ENCODE measurements at regions not wholly inside any gene's neighbourhood (a gene's known extent, or its start where the extent isn't known, plus 50 kb on each side); places are given as distances from the start of the nearest gene placed in this dataset.

DNA sequence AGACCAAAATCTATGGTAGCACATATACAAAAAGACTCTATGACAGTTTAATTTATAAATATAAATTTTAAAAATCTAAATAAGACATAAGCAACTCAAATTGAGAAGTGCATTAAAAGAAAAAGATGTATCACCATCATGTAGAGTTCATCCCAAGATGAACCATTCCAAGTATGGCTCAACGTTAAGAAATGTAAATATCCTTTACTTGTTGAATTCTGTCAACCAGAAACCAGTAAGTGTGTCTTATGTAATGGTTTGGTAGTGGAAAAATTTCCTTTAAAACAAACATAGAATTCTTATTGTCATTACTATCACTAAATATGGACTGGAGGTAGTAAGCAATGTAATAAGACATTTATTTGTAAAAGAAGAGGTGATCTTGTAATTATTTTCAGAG, 87.3 kb downstream of the YIPF5 start:
- no peak overlapping the region for H3K9ac ChIP-seq (ENCODE audit: low read length)
- H3K4me3 ChIP-seq (ENCODE audit: low read length) = no peak overlapping the region
- no peak overlapping the region for H3K27ac ChIP-seq (ENCODE audit: low read length)
- no peaks in the 10 kb centered on the region for H4K20me1 ChIP-seq (ENCODE audit: insufficient read depth, low read length)
- no peaks in the 10 kb centered on the region for H3K9me3 ChIP-seq (ENCODE audit: insufficient read depth, low read length)
- H3K27me3 ChIP-seq (ENCODE audit: low read depth, low read length) = no peaks in the 10 kb centered on the region
- H3K36me3 ChIP-seq (replicated peaks; ENCODE audit: low read depth, low read length) = no peaks in the 10 kb centered on the region
- TF ChIP-seq, protein P1, sequence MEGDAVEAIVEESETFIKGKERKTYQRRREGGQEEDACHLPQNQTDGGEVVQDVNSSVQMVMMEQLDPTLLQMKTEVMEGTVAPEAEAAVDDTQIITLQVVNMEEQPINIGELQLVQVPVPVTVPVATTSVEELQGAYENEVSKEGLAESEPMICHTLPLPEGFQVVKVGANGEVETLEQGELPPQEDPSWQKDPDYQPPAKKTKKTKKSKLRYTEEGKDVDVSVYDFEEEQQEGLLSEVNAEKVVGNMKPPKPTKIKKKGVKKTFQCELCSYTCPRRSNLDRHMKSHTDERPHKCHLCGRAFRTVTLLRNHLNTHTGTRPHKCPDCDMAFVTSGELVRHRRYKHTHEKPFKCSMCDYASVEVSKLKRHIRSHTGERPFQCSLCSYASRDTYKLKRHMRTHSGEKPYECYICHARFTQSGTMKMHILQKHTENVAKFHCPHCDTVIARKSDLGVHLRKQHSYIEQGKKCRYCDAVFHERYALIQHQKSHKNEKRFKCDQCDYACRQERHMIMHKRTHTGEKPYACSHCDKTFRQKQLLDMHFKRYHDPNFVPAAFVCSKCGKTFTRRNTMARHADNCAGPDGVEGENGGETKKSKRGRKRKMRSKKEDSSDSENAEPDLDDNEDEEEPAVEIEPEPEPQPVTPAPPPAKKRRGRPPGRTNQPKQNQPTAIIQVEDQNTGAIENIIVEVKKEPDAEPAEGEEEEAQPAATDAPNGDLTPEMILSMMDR (IDR thresholded peaks at IDR 0.05; ENCODE audit: low read depth, low read length) = no peak
- no peak for TF ChIP-seq EZH2phosphoT487 (IDR thresholded peaks at IDR 0.05; ENCODE audit: low read depth)
- H3K4me1 ChIP-seq (ENCODE audit: low read length) = no peaks in the 10 kb centered on the region
- H3K79me2 ChIP-seq (ENCODE audit: low read length) = no peaks in the 10 kb centered on the region
- H3K4me2 ChIP-seq (ENCODE audit: low read length) = no peak overlapping the region
- H2AFZ ChIP-seq (ENCODE audit: low read depth, low read length) = no peak overlapping the region

DNA sequence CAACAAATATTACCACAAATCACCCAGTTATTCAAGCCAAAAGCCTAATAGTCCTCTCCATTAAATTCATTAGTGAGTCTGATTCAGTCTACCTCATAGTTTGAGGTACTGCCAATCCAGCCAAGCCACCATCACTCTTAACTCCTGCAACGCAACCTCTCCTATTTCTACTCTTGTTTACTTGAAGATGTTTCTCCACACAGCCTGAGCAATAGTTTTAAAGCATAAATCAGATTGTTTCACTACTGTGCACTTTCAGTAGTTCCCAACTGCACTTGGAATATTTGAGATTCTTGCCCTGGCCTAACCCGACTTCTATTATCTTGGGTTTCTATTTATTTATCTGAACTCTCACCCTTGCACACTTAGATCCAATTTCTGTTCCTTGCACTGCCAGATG, 85.5 kb downstream of the YIPF5 start:
- H3K4me2 ChIP-seq (ENCODE audit: low read length) = no peak overlapping the region
- H3K79me2 ChIP-seq (ENCODE audit: low read length) = no peaks in the 10 kb centered on the region
- no peaks in the 10 kb centered on the region for H3K4me1 ChIP-seq (ENCODE audit: low read length)
- no peak overlapping the region for H3K27ac ChIP-seq (ENCODE audit: low read length)
- H3K9me3 ChIP-seq (ENCODE audit: insufficient read depth, low read length) = no peaks in the 10 kb centered on the region
- H3K27me3 ChIP-seq (ENCODE audit: low read depth, low read length) = no peaks in the 10 kb centered on the region
- H4K20me1 ChIP-seq (ENCODE audit: insufficient read depth, low read length) = no peaks in the 10 kb centered on the region
- TF ChIP-seq, protein P1 (IDR thresholded peaks at IDR 0.05; ENCODE audit: low read depth, low read length) = no peak
- no peak for TF ChIP-seq EZH2phosphoT487 (IDR thresholded peaks at IDR 0.05; ENCODE audit: low read depth)
- no peak overlapping the region for H3K4me3 ChIP-seq (ENCODE audit: low read length)
- no peak overlapping the region for H2AFZ ChIP-seq (ENCODE audit: low read depth, low read length)
- no peaks in the 10 kb centered on the region for H3K36me3 ChIP-seq (replicated peaks; ENCODE audit: low read depth, low read length)
- no peak overlapping the region for H3K9ac ChIP-seq (ENCODE audit: low read length)

DNA sequence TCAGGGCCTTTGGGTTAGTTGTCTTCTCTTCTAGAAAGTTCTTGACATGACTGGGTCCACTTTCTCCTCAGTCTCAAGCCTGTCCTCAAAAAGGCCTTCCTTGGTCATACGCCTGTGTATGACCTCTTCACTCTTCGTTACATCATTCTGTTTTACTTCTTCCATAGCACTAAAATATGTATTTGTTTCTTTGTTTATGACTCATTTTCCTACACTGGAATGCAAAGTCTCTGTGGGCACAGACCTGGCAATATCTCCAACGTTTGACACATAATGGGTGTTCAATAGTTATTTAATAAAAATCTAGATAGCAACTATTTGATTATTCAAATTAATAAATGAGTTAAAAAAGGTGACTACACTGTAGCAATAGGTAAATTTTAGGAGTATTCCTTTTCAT, 85.1 kb downstream of the YIPF5 start:
- Histone ChIP-seq H4K20me1 (ENCODE audit: insufficient read depth, low read length) (no peaks in the 10 kb centered on the region), H3K36me3 (replicated peaks; ENCODE audit: low read depth, low read length) (no peaks in the 10 kb centered on the region), H3K4me3 (ENCODE audit: low read length) (no peak overlapping the region), H3K4me1 (ENCODE audit: low read length) (no peaks in the 10 kb centered on the region), H3K9ac (ENCODE audit: low read length) (no peak overlapping the region), H3K27ac (ENCODE audit: low read length) (no peak overlapping the region), H3K27me3 (ENCODE audit: low read depth, low read length) (no peaks in the 10 kb centered on the region), H3K9me3 (ENCODE audit: insufficient read depth, low read length) (no peaks in the 10 kb centered on the region), H3K79me2 (ENCODE audit: low read length) (no peaks in the 10 kb centered on the region), H3K4me2 (ENCODE audit: low read length) (no peak overlapping the region), H2AFZ (ENCODE audit: low read depth, low read length) (no peak overlapping the region)
- TF ChIP-seq, protein P1 (IDR thresholded peaks at IDR 0.05; ENCODE audit: low read depth, low read length) = no peak
- TF ChIP-seq EZH2phosphoT487 (IDR thresholded peaks at IDR 0.05; ENCODE audit: low read depth) = no peak

DNA sequence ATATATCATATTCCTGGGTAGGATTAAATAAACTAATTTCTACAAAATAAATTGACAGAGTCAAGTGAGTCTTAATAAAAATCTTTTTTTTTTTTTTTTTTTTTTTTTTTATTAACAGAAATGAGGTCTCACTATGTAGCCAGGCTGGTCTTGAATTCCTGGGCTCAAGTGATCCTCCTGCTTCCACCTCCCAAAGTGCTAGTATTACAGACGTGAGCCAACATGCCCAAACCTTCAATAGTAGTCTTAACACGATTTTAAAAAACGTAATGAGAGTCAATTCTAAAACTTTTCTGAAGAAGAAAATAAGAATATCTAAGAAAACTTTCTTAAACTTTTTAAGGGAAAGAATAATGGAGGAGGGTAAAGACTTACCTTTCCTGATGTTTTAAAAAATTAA, 84.2 kb downstream of the YIPF5 start:
- Histone ChIP-seq H3K27me3 (ENCODE audit: low read depth, low read length) (no peaks in the 10 kb centered on the region), H3K36me3 (replicated peaks; ENCODE audit: low read depth, low read length) (no peaks in the 10 kb centered on the region), H3K4me2 (ENCODE audit: low read length) (no peak overlapping the region), H3K27ac (ENCODE audit: low read length) (no peak overlapping the region), H4K20me1 (ENCODE audit: insufficient read depth, low read length) (no peaks in the 10 kb centered on the region), H3K9me3 (ENCODE audit: insufficient read depth, low read length) (no peaks in the 10 kb centered on the region), H3K4me1 (ENCODE audit: low read length) (no peaks in the 10 kb centered on the region), H3K79me2 (ENCODE audit: low read length) (no peaks in the 10 kb centered on the region), H3K4me3 (ENCODE audit: low read length) (no peak overlapping the region), H3K9ac (ENCODE audit: low read length) (no peak overlapping the region), H2AFZ (ENCODE audit: low read depth, low read length) (no peak overlapping the region)
- no peak for TF ChIP-seq EZH2phosphoT487 (IDR thresholded peaks at IDR 0.05; ENCODE audit: low read depth)
- TF ChIP-seq, protein P1 (IDR thresholded peaks at IDR 0.05; ENCODE audit: low read depth, low read length) = no peak
